ENCODE measurements at regions not wholly inside any gene's neighbourhood (a gene's known extent, or its start where the extent isn't known, plus 50 kb on each side); places are given as distances from the start of the nearest gene placed in this dataset.

DNA sequence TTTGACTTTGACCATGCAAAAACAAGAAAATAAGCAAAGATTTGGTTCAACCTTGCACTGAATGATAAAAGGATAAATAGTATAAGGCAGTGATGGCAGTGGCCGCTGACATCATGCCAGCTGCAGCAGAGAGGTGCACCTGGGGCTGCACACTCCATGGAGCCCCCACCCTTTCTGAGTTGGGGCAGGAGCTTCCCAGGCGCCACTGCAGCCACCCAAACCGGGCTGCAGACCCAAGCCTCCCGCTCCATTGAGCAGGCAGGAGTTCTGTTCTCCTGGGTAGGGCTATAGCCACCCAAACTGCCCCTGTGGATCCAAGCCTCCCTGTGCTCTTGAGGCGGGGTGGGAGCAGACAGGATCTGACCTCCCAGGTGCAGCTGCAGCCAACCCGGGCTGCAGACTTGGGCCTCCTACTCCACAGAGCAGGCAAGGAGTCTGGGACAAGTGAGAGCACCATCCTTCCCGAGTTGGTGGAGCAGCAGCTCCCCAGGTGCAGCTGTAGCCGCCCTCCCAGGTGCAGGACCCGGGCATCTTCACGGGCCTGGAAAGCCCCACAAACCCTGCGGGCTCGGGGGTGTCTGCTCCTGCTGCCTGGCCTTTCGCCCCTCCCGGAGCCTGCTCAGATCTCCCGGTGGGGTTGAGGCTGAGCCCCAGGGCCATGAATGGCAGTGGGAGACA, 537.9 kb downstream of the TENT5A start:
- TF ChIP-seq POLR2AphosphoS5 (IDR thresholded peaks at IDR 0.05) (no peak), POLR2A (IDR thresholded peaks at IDR 0.05; ENCODE audit: low read depth) (no peak)
- TF ChIP-seq, protein P1, sequence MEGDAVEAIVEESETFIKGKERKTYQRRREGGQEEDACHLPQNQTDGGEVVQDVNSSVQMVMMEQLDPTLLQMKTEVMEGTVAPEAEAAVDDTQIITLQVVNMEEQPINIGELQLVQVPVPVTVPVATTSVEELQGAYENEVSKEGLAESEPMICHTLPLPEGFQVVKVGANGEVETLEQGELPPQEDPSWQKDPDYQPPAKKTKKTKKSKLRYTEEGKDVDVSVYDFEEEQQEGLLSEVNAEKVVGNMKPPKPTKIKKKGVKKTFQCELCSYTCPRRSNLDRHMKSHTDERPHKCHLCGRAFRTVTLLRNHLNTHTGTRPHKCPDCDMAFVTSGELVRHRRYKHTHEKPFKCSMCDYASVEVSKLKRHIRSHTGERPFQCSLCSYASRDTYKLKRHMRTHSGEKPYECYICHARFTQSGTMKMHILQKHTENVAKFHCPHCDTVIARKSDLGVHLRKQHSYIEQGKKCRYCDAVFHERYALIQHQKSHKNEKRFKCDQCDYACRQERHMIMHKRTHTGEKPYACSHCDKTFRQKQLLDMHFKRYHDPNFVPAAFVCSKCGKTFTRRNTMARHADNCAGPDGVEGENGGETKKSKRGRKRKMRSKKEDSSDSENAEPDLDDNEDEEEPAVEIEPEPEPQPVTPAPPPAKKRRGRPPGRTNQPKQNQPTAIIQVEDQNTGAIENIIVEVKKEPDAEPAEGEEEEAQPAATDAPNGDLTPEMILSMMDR (IDR thresholded peaks at IDR 0.05): no peak

Measured in esophagus muscularis mucosa (tissue), 3 donors.